ENCODE measurements at regions not wholly inside any gene's neighbourhood (a gene's known extent, or its start where the extent isn't known, plus 50 kb on each side); places are given as distances from the start of the nearest gene placed in this dataset.

- DNase-seq (ENCODE audit: low read depth): no peak
- TF ChIP-seq CTCF (IDR thresholded peaks at IDR 0.05; ENCODE audit: low read depth, low read length) (no peak), MAX (IDR thresholded peaks at IDR 0.05; ENCODE audit: low read depth, low read length) (no peak), POLR2A (IDR thresholded peaks at IDR 0.05; ENCODE audit: extremely low read depth, insufficient read length) (no peak)
- no peak overlapping the region for H3K4me3 ChIP-seq (ENCODE audit: low read depth, low read length)
These were observed 599.5 kb downstream of the MATN1 start for GRCh38 chr1:30123896-30124295.

GRCh38 chr1:30123036-30123435 is 600.3 kb downstream of the MATN1 start:
- TF ChIP-seq CTCF (IDR thresholded peaks at IDR 0.05; ENCODE audit: low read depth, low read length) (no peak), POLR2A (IDR thresholded peaks at IDR 0.05; ENCODE audit: extremely low read depth, insufficient read length) (no peak), MAX (IDR thresholded peaks at IDR 0.05; ENCODE audit: low read depth, low read length) (no peak), MYC (IDR thresholded peaks at IDR 0.05; ENCODE audit: low read depth, low read length) (no peak)
- DNase-seq (ENCODE audit: low read depth): no peak
- no peak overlapping the region for H3K4me3 ChIP-seq (ENCODE audit: low read depth, low read length)

- TF ChIP-seq POLR2A (IDR thresholded peaks at IDR 0.05; ENCODE audit: extremely low read depth, insufficient read length): no peak
- no peak for DNase-seq (ENCODE audit: low read depth)
These were observed 603.0 kb downstream of the MATN1 start for GRCh38 chr1:30120245-30121000.

GRCh38 chr1:30117685-30118084 is 605.7 kb downstream of the MATN1 start:
- H3K4me3 ChIP-seq (ENCODE audit: low read depth, low read length): no peak overlapping the region
- no peak for DNase-seq (ENCODE audit: low read depth)
- TF ChIP-seq CTCF (IDR thresholded peaks at IDR 0.05; ENCODE audit: low read depth, low read length) (no peak), POLR2A (IDR thresholded peaks at IDR 0.05; ENCODE audit: extremely low read depth, insufficient read length) (no peak), MYC (IDR thresholded peaks at IDR 0.05; ENCODE audit: low read depth, low read length) (no peak), MAX (IDR thresholded peaks at IDR 0.05; ENCODE audit: low read depth, low read length) (no peak)

More at GRCh38 chr1:30120245-30121000, 603.0 kb downstream of the MATN1 start:
- no peak overlapping the region for H3K4me3 ChIP-seq (ENCODE audit: low read depth, low read length)

GRCh38 chr1:30111431-30111830 is 612.0 kb downstream of the MATN1 start:
- no peak overlapping the region for H3K4me3 ChIP-seq (ENCODE audit: low read depth, low read length)
- DNase-seq (ENCODE audit: low read depth): peak; percentile 43

GRCh38 chr1:30110846-30111245 is 612.5 kb downstream of the MATN1 start:
- DNase-seq (ENCODE audit: low read depth): no peak

More at GRCh38 chr1:30111431-30111830, 612.0 kb downstream of the MATN1 start:
- TF ChIP-seq MAX (IDR thresholded peaks at IDR 0.05; ENCODE audit: low read depth, low read length) (no peak), CTCF (IDR thresholded peaks at IDR 0.05; ENCODE audit: low read depth, low read length) (peak; percentile 63)

More at GRCh38 chr1:30110846-30111245, 612.5 kb downstream of the MATN1 start:
- TF ChIP-seq MYC (IDR thresholded peaks at IDR 0.05; ENCODE audit: low read depth, low read length) (no peak), MAX (IDR thresholded peaks at IDR 0.05; ENCODE audit: low read depth, low read length) (no peak), CTCF (IDR thresholded peaks at IDR 0.05; ENCODE audit: low read depth, low read length) (no peak), POLR2A (IDR thresholded peaks at IDR 0.05; ENCODE audit: extremely low read depth, insufficient read length) (no peak)
- H3K4me3 ChIP-seq (ENCODE audit: low read depth, low read length): no peak overlapping the region

All from NB4 (cell line).